ENCODE measurements at regions not wholly inside any gene's neighbourhood (a gene's known extent, or its start where the extent isn't known, plus 50 kb on each side); places are given as distances from the start of the nearest gene placed in this dataset.

GRCh38 chr10:128345353-128345752 lies 219.1 kb upstream of the MKI67 start:
- Mint-ChIP-seq H3K9me3 (ENCODE audit: low read depth) (no peaks in the 10 kb centered on the region), H3K27ac (no peak overlapping the region), H3K4me1 (no peaks in the 10 kb centered on the region), H3K4me3 (no peak overlapping the region), H3K36me3 (no peaks in the 10 kb centered on the region), H3K27me3 (peaks cover 7% of the 10 kb centered on the region)
- no peak for DNase-seq
- CTCF ChIA-PET = no interaction called here
- ATAC-seq = no peak

GRCh38 chr10:128360783-128361182 lies 234.6 kb upstream of the MKI67 start:
- ATAC-seq = no peak
- no peaks in the 10 kb centered on the region for H3K9me3 Mint-ChIP-seq (ENCODE audit: low read depth)
- DNase-seq = no peak
- H3K27me3 Mint-ChIP-seq = peaks cover 4% of the 10 kb centered on the region
- no peaks in the 10 kb centered on the region for H3K4me1 Mint-ChIP-seq
- no peak overlapping the region for H3K4me3 Mint-ChIP-seq
- H3K27ac Mint-ChIP-seq = no peak overlapping the region
- CTCF ChIA-PET = no interaction called here
- H3K36me3 Mint-ChIP-seq = no peaks in the 10 kb centered on the region

- DNase-seq = no peak
- no peaks in the 10 kb centered on the region for H3K36me3 Mint-ChIP-seq
- no peaks in the 10 kb centered on the region for H3K9me3 Mint-ChIP-seq (ENCODE audit: low read depth)
- no peak for ATAC-seq
- H3K27me3 Mint-ChIP-seq = peaks cover 5% of the 10 kb centered on the region
- no peaks in the 10 kb centered on the region for H3K4me1 Mint-ChIP-seq
- H3K27ac Mint-ChIP-seq = no peak overlapping the region
- H3K4me3 Mint-ChIP-seq = no peak overlapping the region
- CTCF ChIA-PET = no interaction called here
Observed at GRCh38 chr10:128361487-128361886, 235.3 kb upstream of the MKI67 start.

GRCh38 chr10:128362514-128362913 lies 236.3 kb upstream of the MKI67 start:
- Mint-ChIP-seq H3K36me3 (no peaks in the 10 kb centered on the region), H3K4me3 (no peak overlapping the region)
- CTCF ChIA-PET = no interaction called here

GRCh38 chr10:128364631-128365030 lies 238.4 kb upstream of the MKI67 start:
- H3K4me3 Mint-ChIP-seq = no peak overlapping the region
- H3K9me3 Mint-ChIP-seq (ENCODE audit: low read depth) = no peaks in the 10 kb centered on the region
- CTCF ChIA-PET = no interaction called here

More at GRCh38 chr10:128362514-128362913, 236.3 kb upstream of the MKI67 start:
- peaks cover 5% of the 10 kb centered on the region for H3K27me3 Mint-ChIP-seq
- H3K4me1 Mint-ChIP-seq = no peaks in the 10 kb centered on the region
- DNase-seq (no peak), ATAC-seq (no peak)
- no peaks in the 10 kb centered on the region for H3K9me3 Mint-ChIP-seq (ENCODE audit: low read depth)
- H3K27ac Mint-ChIP-seq = no peak overlapping the region

GRCh38 chr10:128365156-128365725 lies 239.0 kb upstream of the MKI67 start:
- no peaks in the 10 kb centered on the region for H3K4me1 Mint-ChIP-seq
- H3K36me3 Mint-ChIP-seq = no peaks in the 10 kb centered on the region
- H3K9me3 Mint-ChIP-seq (ENCODE audit: low read depth) = no peaks in the 10 kb centered on the region
- no peak overlapping the region for H3K4me3 Mint-ChIP-seq
- DNase-seq = no peak
- CTCF ChIA-PET = no interaction called here
- no peak for ATAC-seq
- no peak overlapping the region for H3K27ac Mint-ChIP-seq
- peaks cover 6% of the 10 kb centered on the region for H3K27me3 Mint-ChIP-seq

More at GRCh38 chr10:128364631-128365030, 238.4 kb upstream of the MKI67 start:
- peaks cover 3% of the 10 kb centered on the region for H3K27me3 Mint-ChIP-seq
- no peaks in the 10 kb centered on the region for H3K4me1 Mint-ChIP-seq
- H3K36me3 Mint-ChIP-seq = no peaks in the 10 kb centered on the region
- ATAC-seq = no peak
- H3K27ac Mint-ChIP-seq = no peak overlapping the region
- DNase-seq = no peak

GRCh38 chr10:128367807-128368206 lies 241.6 kb upstream of the MKI67 start:
- no peaks in the 10 kb centered on the region for H3K36me3 Mint-ChIP-seq
- ATAC-seq (no peak), DNase-seq (no peak)
- peaks cover 7% of the 10 kb centered on the region for H3K4me1 Mint-ChIP-seq
- H3K4me3 Mint-ChIP-seq = no peak overlapping the region
- H3K27ac Mint-ChIP-seq = no peak overlapping the region
- CTCF ChIA-PET = no interaction called here
- H3K27me3 Mint-ChIP-seq = peaks cover 17% of the 10 kb centered on the region
- peaks cover 2% of the 10 kb centered on the region for H3K9me3 Mint-ChIP-seq (ENCODE audit: low read depth)

- CTCF ChIA-PET = no interaction called here
- H3K27ac Mint-ChIP-seq = no peak overlapping the region
- no peaks in the 10 kb centered on the region for H3K36me3 Mint-ChIP-seq
- H3K4me1 Mint-ChIP-seq = peaks cover 21% of the 10 kb centered on the region
- DNase-seq (no peak), ATAC-seq (no peak)
- H3K27me3 Mint-ChIP-seq = peaks cover 22% of the 10 kb centered on the region
- H3K9me3 Mint-ChIP-seq (ENCODE audit: low read depth) = peaks cover 2% of the 10 kb centered on the region
- H3K4me3 Mint-ChIP-seq = no peak overlapping the region
Observed at GRCh38 chr10:128369101-128369650, 243.0 kb upstream of the MKI67 start.

- H3K4me1 Mint-ChIP-seq = peaks cover 22% of the 10 kb centered on the region
- CTCF ChIA-PET = no interaction called here
- DNase-seq (peak; percentile 69), ATAC-seq (peak; percentile 88)
- peaks cover 2% of the 10 kb centered on the region for H3K9me3 Mint-ChIP-seq (ENCODE audit: low read depth)
- peaks cover 25% of the 10 kb centered on the region for H3K27me3 Mint-ChIP-seq
- H3K36me3 Mint-ChIP-seq = no peaks in the 10 kb centered on the region
- peak overlapping the region; percentile 34 for H3K27ac Mint-ChIP-seq
- peak overlapping the region; percentile 44 for H3K4me3 Mint-ChIP-seq
Observed at GRCh38 chr10:128373071-128373749, 247.0 kb upstream of the MKI67 start.

- Mint-ChIP-seq H3K27ac (no peak overlapping the region), H3K9me3 (ENCODE audit: low read depth) (peaks cover 2% of the 10 kb centered on the region), H3K27me3 (peaks cover 25% of the 10 kb centered on the region), H3K4me3 (peak overlapping the region; percentile 44), H3K36me3 (no peaks in the 10 kb centered on the region), H3K4me1 (peaks cover 22% of the 10 kb centered on the region)
- CTCF ChIA-PET = no interaction called here
- ATAC-seq (no peak), DNase-seq (no peak)
Observed at GRCh38 chr10:128373831-128374230, 247.6 kb upstream of the MKI67 start.

- CTCF ChIA-PET = no interaction called here
- DNase-seq (no peak), ATAC-seq (no peak)
- Mint-ChIP-seq H3K4me1 (peaks cover 22% of the 10 kb centered on the region), H3K27me3 (peaks cover 23% of the 10 kb centered on the region), H3K4me3 (no peak overlapping the region), H3K36me3 (no peaks in the 10 kb centered on the region), H3K27ac (no peak overlapping the region), H3K9me3 (ENCODE audit: low read depth) (peaks cover 2% of the 10 kb centered on the region)
Observed at GRCh38 chr10:128375171-128375570, 248.9 kb upstream of the MKI67 start.

- ATAC-seq = no peak
- CTCF ChIA-PET = no interaction called here
- H3K27me3 Mint-ChIP-seq = peaks cover 15% of the 10 kb centered on the region
- H3K4me3 Mint-ChIP-seq = no peak overlapping the region
- peaks cover 17% of the 10 kb centered on the region for H3K4me1 Mint-ChIP-seq
- no peaks in the 10 kb centered on the region for H3K36me3 Mint-ChIP-seq
- H3K27ac Mint-ChIP-seq = no peak overlapping the region
- no peak for DNase-seq
- no peaks in the 10 kb centered on the region for H3K9me3 Mint-ChIP-seq (ENCODE audit: low read depth)
Observed at GRCh38 chr10:128377364-128377987, 251.3 kb upstream of the MKI67 start.

GRCh38 chr10:128377988-128378387 lies 251.8 kb upstream of the MKI67 start:
- CTCF ChIA-PET = no interaction called here
- Mint-ChIP-seq H3K9me3 (ENCODE audit: low read depth) (no peaks in the 10 kb centered on the region), H3K27me3 (peaks cover 14% of the 10 kb centered on the region), H3K4me3 (no peak overlapping the region), H3K36me3 (no peaks in the 10 kb centered on the region), H3K27ac (no peak overlapping the region), H3K4me1 (peaks cover 13% of the 10 kb centered on the region)
- ATAC-seq = no peak
- no peak for DNase-seq

- DNase-seq (no peak), ATAC-seq (no peak)
- no peaks in the 10 kb centered on the region for H3K36me3 Mint-ChIP-seq
- H3K27ac Mint-ChIP-seq = no peak overlapping the region
- CTCF ChIA-PET = no interaction called here
- H3K27me3 Mint-ChIP-seq = peaks cover 6% of the 10 kb centered on the region
- H3K9me3 Mint-ChIP-seq (ENCODE audit: low read depth) = no peaks in the 10 kb centered on the region
- H3K4me1 Mint-ChIP-seq = no peaks in the 10 kb centered on the region
- H3K4me3 Mint-ChIP-seq = no peak overlapping the region
Observed at GRCh38 chr10:128380946-128381345, 254.7 kb upstream of the MKI67 start.
